WTC11 (cell line): ENCODE measurements at regions not wholly inside any gene's neighbourhood (a gene's known extent, or its start where the extent isn't known, plus 50 kb on each side); places are given as distances from the start of the nearest gene placed in this dataset.

Experiments used
- CREM ChIP-seq: sonication (generic); formaldehyde crosslinking; IDR thresholded peaks from 2 replicates; pipeline ENCODE4 v1.8.1; 2022; ENCODE audit warnings: mild to moderate bottlenecking, missing genetic modification reagents, moderate library complexity
- CTCF ChIP-seq: fragments of 200-600 bp; IDR thresholded peaks from 2 replicates; pipeline ENCODE4 v1.8.0; 2022; ENCODE audit warnings: antibody characterized with exemption
- ELF4 ChIP-seq: sonication (generic); formaldehyde crosslinking; IDR thresholded peaks from 2 replicates; pipeline ENCODE4 v1.8.1; 2022; ENCODE audit warnings: low read depth, mild to moderate bottlenecking, moderate library complexity, missing genetic modification reagents
- FOXK1 ChIP-seq: sonication (generic); formaldehyde crosslinking; IDR thresholded peaks from 2 replicates; pipeline ENCODE4 v1.8.0; 2022; ENCODE audit warnings: mild to moderate bottlenecking, moderate library complexity, missing genetic modification reagents
- JUN ChIP-seq: sonication (generic); formaldehyde crosslinking; IDR thresholded peaks from 2 replicates; pipeline ENCODE4 v1.8.0; 2023; ENCODE audit warnings: mild to moderate bottlenecking, missing genetic modification reagents
- OVOL2 ChIP-seq: fragments of 250-450 bp; sonication (Bioruptor Pico); IDR thresholded peaks from 2 replicates; pipeline ENCODE4 v1.9.0; 2021; ENCODE audit warnings: mild to moderate bottlenecking, borderline replicate concordance
- SP1 ChIP-seq: sonication (generic); formaldehyde crosslinking; conservative IDR thresholded peaks from 2 replicates; pipeline ENCODE4 v1.8.1; 2022; ENCODE audit warnings: missing genetic modification reagents
- STAT6 ChIP-seq: sonication (generic); formaldehyde crosslinking; conservative IDR thresholded peaks from 2 replicates; pipeline ENCODE4 v1.8.1; 2023; ENCODE audit warnings: mild to moderate bottlenecking, low read depth, missing genetic modification reagents, moderate library complexity
- TF ChIP-seq, protein P1 (sequence below): sonication (generic); formaldehyde crosslinking; IDR thresholded peaks from 2 replicates; pipeline ENCODE4 v1.8.1; 2023; ENCODE audit warnings: mild to moderate bottlenecking, missing genetic modification reagents
- TF ChIP-seq, protein P2 (sequence below): sonication (generic); formaldehyde crosslinking; IDR thresholded peaks from 2 replicates; pipeline ENCODE4 v1.8.0; 2022; ENCODE audit warnings: mild to moderate bottlenecking, missing genetic modification reagents
- TF ChIP-seq, protein P3 (sequence below): sonication (generic); formaldehyde crosslinking; IDR thresholded peaks from 2 replicates; pipeline ENCODE4 v1.8.0; 2022; ENCODE audit warnings: mild to moderate bottlenecking, missing genetic modification reagents
- TF ChIP-seq, protein P4 (sequence below): sonication (generic); formaldehyde crosslinking; conservative IDR thresholded peaks from 2 replicates; pipeline ENCODE4 v1.8.1; 2022; ENCODE audit warnings: mild to moderate bottlenecking, missing genetic modification reagents

- TF ChIP-seq ELF4 (CRISPR knock-in tag) (no peak), CTCF (no peak), FOXK1 (CRISPR knock-in tag) (no peak), OVOL2 (CRISPR knock-in tag) (no peak), JUN (CRISPR knock-in tag) (no peak), SP1 (no peak), CREM (CRISPR knock-in tag) (no peak), STAT6 (CRISPR knock-in tag) (no peak)
- TF ChIP-seq, protein P1, sequence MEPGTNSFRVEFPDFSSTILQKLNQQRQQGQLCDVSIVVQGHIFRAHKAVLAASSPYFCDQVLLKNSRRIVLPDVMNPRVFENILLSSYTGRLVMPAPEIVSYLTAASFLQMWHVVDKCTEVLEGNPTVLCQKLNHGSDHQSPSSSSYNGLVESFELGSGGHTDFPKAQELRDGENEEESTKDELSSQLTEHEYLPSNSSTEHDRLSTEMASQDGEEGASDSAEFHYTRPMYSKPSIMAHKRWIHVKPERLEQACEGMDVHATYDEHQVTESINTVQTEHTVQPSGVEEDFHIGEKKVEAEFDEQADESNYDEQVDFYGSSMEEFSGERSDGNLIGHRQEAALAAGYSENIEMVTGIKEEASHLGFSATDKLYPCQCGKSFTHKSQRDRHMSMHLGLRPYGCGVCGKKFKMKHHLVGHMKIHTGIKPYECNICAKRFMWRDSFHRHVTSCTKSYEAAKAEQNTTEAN (CRISPR knock-in tag): no peak
- TF ChIP-seq, protein P2, sequence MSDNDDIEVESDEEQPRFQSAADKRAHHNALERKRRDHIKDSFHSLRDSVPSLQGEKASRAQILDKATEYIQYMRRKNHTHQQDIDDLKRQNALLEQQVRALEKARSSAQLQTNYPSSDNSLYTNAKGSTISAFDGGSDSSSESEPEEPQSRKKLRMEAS (CRISPR knock-in tag): no peak
- TF ChIP-seq, protein P3, sequence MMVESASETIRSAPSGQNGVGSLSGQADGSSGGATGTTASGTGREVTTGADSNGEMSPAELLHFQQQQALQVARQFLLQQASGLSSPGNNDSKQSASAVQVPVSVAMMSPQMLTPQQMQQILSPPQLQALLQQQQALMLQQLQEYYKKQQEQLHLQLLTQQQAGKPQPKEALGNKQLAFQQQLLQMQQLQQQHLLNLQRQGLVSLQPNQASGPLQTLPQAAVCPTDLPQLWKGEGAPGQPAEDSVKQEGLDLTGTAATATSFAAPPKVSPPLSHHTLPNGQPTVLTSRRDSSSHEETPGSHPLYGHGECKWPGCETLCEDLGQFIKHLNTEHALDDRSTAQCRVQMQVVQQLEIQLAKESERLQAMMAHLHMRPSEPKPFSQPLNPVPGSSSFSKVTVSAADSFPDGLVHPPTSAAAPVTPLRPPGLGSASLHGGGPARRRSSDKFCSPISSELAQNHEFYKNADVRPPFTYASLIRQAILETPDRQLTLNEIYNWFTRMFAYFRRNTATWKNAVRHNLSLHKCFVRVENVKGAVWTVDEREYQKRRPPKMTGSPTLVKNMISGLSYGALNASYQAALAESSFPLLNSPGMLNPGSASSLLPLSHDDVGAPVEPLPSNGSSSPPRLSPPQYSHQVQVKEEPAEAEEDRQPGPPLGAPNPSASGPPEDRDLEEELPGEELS (CRISPR knock-in tag): no peak
- TF ChIP-seq, protein P4, sequence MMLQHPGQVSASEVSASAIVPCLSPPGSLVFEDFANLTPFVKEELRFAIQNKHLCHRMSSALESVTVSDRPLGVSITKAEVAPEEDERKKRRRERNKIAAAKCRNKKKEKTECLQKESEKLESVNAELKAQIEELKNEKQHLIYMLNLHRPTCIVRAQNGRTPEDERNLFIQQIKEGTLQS: no peak
Observed at GRCh38 chr14:100638211-100638855, 51.1 kb upstream of the BEGAIN start.
